PC-9 (cell line): ENCODE measurements at regions not wholly inside any gene's neighbourhood (a gene's known extent, or its start where the extent isn't known, plus 50 kb on each side); places are given as distances from the start of the nearest gene placed in this dataset.

ENCODE experiments used
- BruUV-seq: library from RNA; stranded (reverse); fragments of 400-500 nt; replicated peaks from 2 replicates; lab custom pipeline; 2021; lab: Mats Ljungman, UMichigan
- CTCF ChIA-PET: fragments of 300-600 bp; sonication (Branson Sonifier 250); formaldehyde crosslinking; loops from one replicate; lab custom pipeline; 2022; ENCODE audit warnings: antibody characterized with exemption; lab: Charles Lee
- POLR2A ChIA-PET: fragments of 300-600 bp; sonication (Branson Sonifier 250); formaldehyde crosslinking; loops from one replicate; lab custom pipeline; 2022; ENCODE audit warnings: antibody characterized with exemption; ENCODE audit not compliant: unreplicated experiment; lab: Charles Lee
- DNase-seq, 2 experiments: peaks; one replicate each; pipeline versions ENCODE4 v3.0.0 to v3.0.0-alpha.2; 2015 to 2022; ENCODE audit warnings: mixed read lengths in 1 of 2
- H2AFZ ChIP-seq: fragments of 200-600 bp; sonication (generic); 2 replicates; pipeline ENCODE4 v1.8.1; 2017; ENCODE audit warnings: antibody characterized with exemption
- H3F3A ChIP-seq: fragments of 200-600 bp; sonication (generic); 2 replicates; pipeline ENCODE4 v1.8.1; 2017; ENCODE audit warnings: antibody characterized with exemption, mild to moderate bottlenecking, low read depth; ENCODE audit not compliant: insufficient read depth
- H3K27ac ChIP-seq: fragments of 200-600 bp; sonication (generic); 2 replicates; pipeline ENCODE4 v1.6.1; 2016; ENCODE audit warnings: mixed run types
- H3K27me3 ChIP-seq: fragments of 200-600 bp; sonication (generic); 2 replicates; pipeline ENCODE4 v1.6.1; 2016; ENCODE audit warnings: low read depth, mixed run types; ENCODE audit not compliant: insufficient read depth
- H3K36me3 ChIP-seq: fragments of 200-600 bp; sonication (generic); 2 replicates; pipeline ENCODE4 v1.6.1; 2016; ENCODE audit warnings: low read depth, mixed run types
- H3K4me1 ChIP-seq: fragments of 200-600 bp; sonication (generic); replicated peaks from 2 replicates; pipeline ENCODE4 v1.6.1; 2016; ENCODE audit warnings: mixed run types; ENCODE audit not compliant: insufficient read depth
- H3K4me2 ChIP-seq: fragments of 200-600 bp; sonication (generic); 2 replicates; pipeline ENCODE4 v1.6.1; 2017; ENCODE audit warnings: mixed run types
- H3K4me3 ChIP-seq: fragments of 200-600 bp; sonication (generic); 2 replicates; pipeline ENCODE4 v1.6.1; 2016; ENCODE audit warnings: mixed run types
- H3K79me2 ChIP-seq: fragments of 200-600 bp; sonication (generic); 2 replicates; pipeline ENCODE4 v1.6.1; 2017; ENCODE audit warnings: low read depth, mixed run types
- H3K9me2 ChIP-seq: fragments of 200-600 bp; sonication (generic); 2 replicates; pipeline ENCODE4 v1.8.1; 2017; ENCODE audit warnings: mild to moderate bottlenecking; ENCODE audit not compliant: insufficient read depth
- H3K9me3 ChIP-seq: fragments of 200-600 bp; sonication (generic); 2 replicates; pipeline ENCODE4 v1.8.1; 2016; ENCODE audit warnings: low read depth; ENCODE audit not compliant: insufficient read depth
- H4K20me1 ChIP-seq: fragments of 200-600 bp; sonication (generic); 2 replicates; pipeline ENCODE4 v1.8.1; 2017; ENCODE audit not compliant: insufficient read depth
- CTCF ChIP-seq: fragments of 200-600 bp; sonication (generic); conservative IDR thresholded peaks from 2 replicates; pipeline ENCODE4 v1.6.1; 2017; ENCODE audit warnings: mixed run types, antibody characterized with exemption, mild to moderate bottlenecking, moderate library complexity
- EZH2 ChIP-seq: fragments of 200-600 bp; sonication (generic); IDR thresholded peaks from 2 replicates; pipeline ENCODE4 v1.8.0; 2017; ENCODE audit warnings: antibody characterized with exemption, low read depth
- intact Hi-C: fragments of 100-400 bp; cut with micrococcal nuclease; formaldehyde crosslinking; loops from one replicate; pipeline ENCODE4 v1.10.0; 2022; ENCODE audit not compliant: unreplicated experiment

GRCh38 chr21:28439788-28440187, 552.9 kb downstream of the LTN1 start:
- no peaks in the 10 kb centered on the region for H3K27me3 ChIP-seq
- no peaks in the 10 kb centered on the region for H3K4me1 ChIP-seq
- H4K20me1 ChIP-seq = no peaks in the 10 kb centered on the region
- CTCF ChIA-PET = no interaction called here
- POLR2A ChIA-PET = no interaction called here
- no peak overlapping the region for H3K4me2 ChIP-seq
- H3F3A ChIP-seq = no peaks in the 10 kb centered on the region
- no peaks in the 10 kb centered on the region for H3K9me3 ChIP-seq
- H3K9me2 ChIP-seq = no peaks in the 10 kb centered on the region
- no TSS peak for BruUV-seq
- intact Hi-C loops = loop anchor here (5.0 kb wide), 1 partner anchor 47 kb away; no protein-coding TSS in a partner anchor
- DNase-seq = no peak
- no peak overlapping the region for H3K4me3 ChIP-seq
- TF ChIP-seq EZH2 = no peak
- TF ChIP-seq CTCF = no peak
- H3K79me2 ChIP-seq = no peaks in the 10 kb centered on the region
- no peak overlapping the region for H3K27ac ChIP-seq
- H3K36me3 ChIP-seq = no peaks in the 10 kb centered on the region
- H2AFZ ChIP-seq = no peak overlapping the region

GRCh38 chr21:28439251-28439650, 553.4 kb downstream of the LTN1 start:
- Histone ChIP-seq H3K27me3 (no peaks in the 10 kb centered on the region), H2AFZ (no peak overlapping the region), H3K4me1 (no peaks in the 10 kb centered on the region), H3F3A (no peaks in the 10 kb centered on the region), H3K79me2 (no peaks in the 10 kb centered on the region), H3K36me3 (no peaks in the 10 kb centered on the region), H3K4me3 (no peak overlapping the region), H4K20me1 (no peaks in the 10 kb centered on the region), H3K4me2 (no peak overlapping the region), H3K9me2 (no peaks in the 10 kb centered on the region), H3K9me3 (no peaks in the 10 kb centered on the region), H3K27ac (no peak overlapping the region)
- intact Hi-C loops = loop anchor here (5.0 kb wide), 1 partner anchor 47 kb away; no protein-coding TSS in a partner anchor
- DNase-seq = no peak
- CTCF ChIA-PET = no interaction called here
- TF ChIP-seq EZH2 = no peak
- no TSS peak for BruUV-seq
- POLR2A ChIA-PET = no interaction called here

- no peaks in the 10 kb centered on the region for H3K4me1 ChIP-seq
- no peaks in the 10 kb centered on the region for H4K20me1 ChIP-seq
- no peaks in the 10 kb centered on the region for H3K36me3 ChIP-seq
- H3K4me2 ChIP-seq = no peak overlapping the region
- ChIA-PET CTCF (no interaction called here), POLR2A (no interaction called here)
- no peak for DNase-seq
- H3K4me3 ChIP-seq = no peak overlapping the region
- H3K79me2 ChIP-seq = no peaks in the 10 kb centered on the region
- H3K27me3 ChIP-seq = no peaks in the 10 kb centered on the region
- no peaks in the 10 kb centered on the region for H3F3A ChIP-seq
- no TSS peak for BruUV-seq
- H3K9me3 ChIP-seq = no peaks in the 10 kb centered on the region
- H3K27ac ChIP-seq = no peak overlapping the region
- no peak for TF ChIP-seq CTCF
- no peak for TF ChIP-seq EZH2
- no peaks in the 10 kb centered on the region for H3K9me2 ChIP-seq
- H2AFZ ChIP-seq = no peak overlapping the region
- intact Hi-C loops = loop anchor here (5.0 kb wide), 1 partner anchor 45 kb away; no protein-coding TSS in a partner anchor
These were observed 555.6 kb downstream of the LTN1 start for GRCh38 chr21:28437061-28437460.
